Prostate gland (tissue), 2 donors: ENCODE measurements at regions not wholly inside any gene's neighbourhood (a gene's known extent, or its start where the extent isn't known, plus 50 kb on each side); places are given as distances from the start of the nearest gene placed in this dataset.

Experiments
- POLR2A ChIP-seq: fragments of 450-650 bp; IDR thresholded peaks from one replicate; pipeline ENCODE4 v1.6.1; 2016; ENCODE audit warnings: antibody characterized with exemption, mild to moderate bottlenecking
- TF ChIP-seq, protein P1 (sequence below), 4 experiments: fragments of 200-600 bp in 2 of 4; fragments of 450-650 bp in 2 of 4; sonication (generic) in 2 of 4; IDR thresholded peaks; 1 replicate in 3 of 4; 2 replicates in 1 of 4; pipeline ENCODE4 v1.5.1; 2016 to 2019; ENCODE audit warnings: antibody characterized with exemption in 4 of 4, mild to moderate bottlenecking in 2 of 4, moderate library complexity in 2 of 4

DNA sequence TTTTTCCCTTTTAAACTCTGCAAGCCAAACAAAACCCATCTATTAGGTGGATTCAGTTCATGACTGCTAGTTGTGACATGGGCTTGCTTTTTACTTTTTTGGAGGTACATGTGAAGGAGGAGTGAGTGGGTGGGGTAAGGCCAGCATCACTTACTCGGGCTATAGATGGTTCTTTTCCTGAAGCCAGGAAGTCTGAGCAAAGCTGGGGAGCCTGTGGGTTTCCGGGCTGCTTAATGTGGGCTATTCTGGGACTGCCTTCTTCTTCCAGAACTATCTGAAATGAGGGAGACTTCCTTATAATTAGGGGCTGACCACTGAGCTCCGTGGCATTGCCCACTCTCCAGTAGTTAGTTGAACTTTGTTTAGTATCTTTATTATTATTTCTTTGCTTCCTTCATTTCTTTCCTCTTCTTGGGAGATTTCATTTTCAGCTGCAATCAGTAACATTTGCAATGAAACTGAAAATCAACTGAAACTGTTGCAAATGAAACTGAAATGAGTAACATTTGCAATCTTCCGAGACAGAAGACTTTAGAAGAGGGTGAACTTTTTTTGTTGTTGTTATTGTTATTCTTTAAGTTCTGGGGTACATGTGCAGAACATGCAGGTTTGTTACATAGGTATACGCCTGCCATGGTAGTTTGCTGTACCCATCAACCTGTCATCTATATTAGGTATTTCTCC, 204.9 kb downstream of the LRRC70 start:
- TF ChIP-seq, protein P1, sequence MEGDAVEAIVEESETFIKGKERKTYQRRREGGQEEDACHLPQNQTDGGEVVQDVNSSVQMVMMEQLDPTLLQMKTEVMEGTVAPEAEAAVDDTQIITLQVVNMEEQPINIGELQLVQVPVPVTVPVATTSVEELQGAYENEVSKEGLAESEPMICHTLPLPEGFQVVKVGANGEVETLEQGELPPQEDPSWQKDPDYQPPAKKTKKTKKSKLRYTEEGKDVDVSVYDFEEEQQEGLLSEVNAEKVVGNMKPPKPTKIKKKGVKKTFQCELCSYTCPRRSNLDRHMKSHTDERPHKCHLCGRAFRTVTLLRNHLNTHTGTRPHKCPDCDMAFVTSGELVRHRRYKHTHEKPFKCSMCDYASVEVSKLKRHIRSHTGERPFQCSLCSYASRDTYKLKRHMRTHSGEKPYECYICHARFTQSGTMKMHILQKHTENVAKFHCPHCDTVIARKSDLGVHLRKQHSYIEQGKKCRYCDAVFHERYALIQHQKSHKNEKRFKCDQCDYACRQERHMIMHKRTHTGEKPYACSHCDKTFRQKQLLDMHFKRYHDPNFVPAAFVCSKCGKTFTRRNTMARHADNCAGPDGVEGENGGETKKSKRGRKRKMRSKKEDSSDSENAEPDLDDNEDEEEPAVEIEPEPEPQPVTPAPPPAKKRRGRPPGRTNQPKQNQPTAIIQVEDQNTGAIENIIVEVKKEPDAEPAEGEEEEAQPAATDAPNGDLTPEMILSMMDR (IDR thresholded peaks at IDR 0.05), result no peak
- TF ChIP-seq POLR2A, result no peak
